ENCODE measurements at regions not wholly inside any gene's neighbourhood (a gene's known extent, or its start where the extent isn't known, plus 50 kb on each side); places are given as distances from the start of the nearest gene placed in this dataset.

DNA sequence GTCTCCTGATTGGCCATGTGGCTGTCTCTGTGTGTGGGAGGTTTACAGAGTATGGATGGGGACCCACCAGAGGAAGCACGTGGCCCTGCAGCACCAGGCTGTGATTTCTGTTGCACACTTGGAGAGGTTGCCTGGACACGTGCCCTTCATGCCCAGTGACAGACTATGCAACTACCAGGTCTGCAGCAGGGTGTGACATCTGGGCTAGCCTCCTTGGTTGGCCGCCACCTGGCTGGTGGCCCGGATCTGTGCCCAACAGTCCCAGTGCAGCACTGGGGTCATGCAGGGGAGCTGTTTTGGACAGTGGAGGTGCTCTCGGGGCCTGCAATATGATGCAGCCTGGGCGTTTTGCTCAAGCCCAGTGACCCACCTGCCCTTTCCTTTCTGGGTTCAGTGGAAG is 212.5 kb downstream of the UBE3A start:
- H3K9me3 ChIP-seq (ENCODE audit: insufficient read depth, low read depth, low read length), result peaks cover 38% of the 10 kb centered on the region; the same call in 1 of the 2 replicates
- TF ChIP-seq, protein P1, sequence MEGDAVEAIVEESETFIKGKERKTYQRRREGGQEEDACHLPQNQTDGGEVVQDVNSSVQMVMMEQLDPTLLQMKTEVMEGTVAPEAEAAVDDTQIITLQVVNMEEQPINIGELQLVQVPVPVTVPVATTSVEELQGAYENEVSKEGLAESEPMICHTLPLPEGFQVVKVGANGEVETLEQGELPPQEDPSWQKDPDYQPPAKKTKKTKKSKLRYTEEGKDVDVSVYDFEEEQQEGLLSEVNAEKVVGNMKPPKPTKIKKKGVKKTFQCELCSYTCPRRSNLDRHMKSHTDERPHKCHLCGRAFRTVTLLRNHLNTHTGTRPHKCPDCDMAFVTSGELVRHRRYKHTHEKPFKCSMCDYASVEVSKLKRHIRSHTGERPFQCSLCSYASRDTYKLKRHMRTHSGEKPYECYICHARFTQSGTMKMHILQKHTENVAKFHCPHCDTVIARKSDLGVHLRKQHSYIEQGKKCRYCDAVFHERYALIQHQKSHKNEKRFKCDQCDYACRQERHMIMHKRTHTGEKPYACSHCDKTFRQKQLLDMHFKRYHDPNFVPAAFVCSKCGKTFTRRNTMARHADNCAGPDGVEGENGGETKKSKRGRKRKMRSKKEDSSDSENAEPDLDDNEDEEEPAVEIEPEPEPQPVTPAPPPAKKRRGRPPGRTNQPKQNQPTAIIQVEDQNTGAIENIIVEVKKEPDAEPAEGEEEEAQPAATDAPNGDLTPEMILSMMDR (conservative IDR thresholded peaks at IDR 0.05; ENCODE audit: low read length), result no peak
- no peak for TF ChIP-seq EZH2phosphoT487 (IDR thresholded peaks at IDR 0.05; ENCODE audit: borderline replicate concordance)

DNA sequence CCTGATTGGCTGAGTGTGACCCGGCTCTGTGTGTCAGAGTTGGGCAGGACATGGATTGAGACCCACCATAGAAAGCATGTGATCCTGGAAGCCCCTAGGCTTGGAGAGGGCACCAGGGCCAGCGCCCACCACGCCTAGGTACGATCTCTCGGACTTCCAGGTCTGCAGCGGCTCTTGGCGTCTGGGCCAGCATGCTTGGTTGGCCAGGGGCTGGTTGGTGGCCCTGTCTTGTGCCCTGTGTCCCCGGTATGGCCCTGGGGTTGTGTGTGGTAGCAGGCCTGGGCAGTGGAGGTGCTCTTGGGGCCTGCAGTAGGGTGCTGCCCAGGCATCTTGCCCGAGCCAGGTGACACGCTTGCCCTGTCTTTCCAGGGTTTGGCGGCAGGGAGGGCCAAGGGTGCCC is 210.6 kb downstream of the UBE3A start:
- H3K36me3 ChIP-seq (ENCODE audit: insufficient read depth, low read length), result no peaks in the 10 kb centered on the region
- H3K79me2 ChIP-seq (ENCODE audit: insufficient read depth, low read length), result no peaks in the 10 kb centered on the region
- no peak overlapping the region for H3K4me2 ChIP-seq (ENCODE audit: low read depth, low read length, poor library complexity, severe bottlenecking)
- no peaks in the 10 kb centered on the region for H3K27me3 ChIP-seq (ENCODE audit: insufficient read depth, low read length, poor library complexity, severe bottlenecking)
- no peaks in the 10 kb centered on the region for H3F3A ChIP-seq (ENCODE audit: low read depth)
- H2AFZ ChIP-seq (ENCODE audit: low read length), result no peak overlapping the region
- TF ChIP-seq, protein P1 (conservative IDR thresholded peaks at IDR 0.05; ENCODE audit: low read length), result no peak
- TF ChIP-seq EZH2phosphoT487 (IDR thresholded peaks at IDR 0.05; ENCODE audit: borderline replicate concordance), result no peak
- H3K9ac ChIP-seq (ENCODE audit: low read depth, low read length, poor library complexity, severe bottlenecking), result no peak overlapping the region
- H3K9me3 ChIP-seq (ENCODE audit: insufficient read depth, low read depth, low read length), result peaks cover 36% of the 10 kb centered on the region; the same call in 1 of the 2 replicates
- H3K4me3 ChIP-seq (ENCODE audit: low read length, poor library complexity, severe bottlenecking), result no peak overlapping the region
- H4K20me1 ChIP-seq (ENCODE audit: insufficient read depth, low read length, poor library complexity, severe bottlenecking), result no peaks in the 10 kb centered on the region
- H3K9me2 ChIP-seq (replicated peaks; ENCODE audit: low read depth, low read length), result no peaks in the 10 kb centered on the region
- no peaks in the 10 kb centered on the region for H3K4me1 ChIP-seq (ENCODE audit: insufficient read depth, low read length, poor library complexity, severe bottlenecking)

More for the DNA sequence above, 212.5 kb downstream of the UBE3A start:
- H3K36me3 ChIP-seq (ENCODE audit: insufficient read depth, low read length), result no peaks in the 10 kb centered on the region
- no peaks in the 10 kb centered on the region for H3K79me2 ChIP-seq (ENCODE audit: insufficient read depth, low read length)
- H3K9ac ChIP-seq (ENCODE audit: low read depth, low read length, poor library complexity, severe bottlenecking), result no peak overlapping the region
- H3K27me3 ChIP-seq (ENCODE audit: insufficient read depth, low read length, poor library complexity, severe bottlenecking), result no peaks in the 10 kb centered on the region
- no peak overlapping the region for H3K4me2 ChIP-seq (ENCODE audit: low read depth, low read length, poor library complexity, severe bottlenecking)
- no peak overlapping the region for H2AFZ ChIP-seq (ENCODE audit: low read length)
- H3F3A ChIP-seq (ENCODE audit: low read depth), result no peaks in the 10 kb centered on the region
- H3K4me3 ChIP-seq (ENCODE audit: low read length, poor library complexity, severe bottlenecking), result no peak overlapping the region
- no peaks in the 10 kb centered on the region for H4K20me1 ChIP-seq (ENCODE audit: insufficient read depth, low read length, poor library complexity, severe bottlenecking)
- H3K9me2 ChIP-seq (replicated peaks; ENCODE audit: low read depth, low read length), result no peaks in the 10 kb centered on the region
- H3K4me1 ChIP-seq (ENCODE audit: insufficient read depth, low read length, poor library complexity, severe bottlenecking), result no peaks in the 10 kb centered on the region

DNA sequence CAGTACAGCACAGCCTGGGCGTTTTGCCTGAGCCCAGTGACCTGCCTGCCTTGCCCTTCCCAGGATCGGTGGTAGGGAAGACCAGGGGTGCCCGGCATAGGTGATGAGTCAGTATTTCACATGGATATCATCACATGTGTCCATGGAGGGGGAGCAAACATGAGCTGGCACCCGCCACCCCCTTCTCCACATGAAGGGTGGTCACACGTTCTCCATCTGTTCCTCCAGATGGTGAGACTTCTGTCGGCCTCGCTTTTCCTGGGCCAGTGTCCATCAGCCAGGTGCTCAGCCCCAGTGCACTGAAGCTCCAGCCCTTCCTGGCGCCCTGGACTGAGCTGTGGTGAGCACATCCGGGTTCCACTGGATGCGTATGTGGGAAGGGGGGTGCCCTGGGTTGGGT is 208.4 kb downstream of the UBE3A start:
- H3K36me3 ChIP-seq (ENCODE audit: insufficient read depth, low read length), result no peaks in the 10 kb centered on the region
- no peak overlapping the region for H2AFZ ChIP-seq (ENCODE audit: low read length)
- peaks cover 36% of the 10 kb centered on the region; the same call in 1 of the 2 replicates for H3K9me3 ChIP-seq (ENCODE audit: insufficient read depth, low read depth, low read length)
- TF ChIP-seq EZH2phosphoT487 (IDR thresholded peaks at IDR 0.05; ENCODE audit: borderline replicate concordance), result no peak
- TF ChIP-seq, protein P1 (conservative IDR thresholded peaks at IDR 0.05; ENCODE audit: low read length), result no peak
- no peak overlapping the region for H3K9ac ChIP-seq (ENCODE audit: low read depth, low read length, poor library complexity, severe bottlenecking)
- H3K79me2 ChIP-seq (ENCODE audit: insufficient read depth, low read length), result no peaks in the 10 kb centered on the region
- no peak overlapping the region for H3K4me2 ChIP-seq (ENCODE audit: low read depth, low read length, poor library complexity, severe bottlenecking)
- H3K9me2 ChIP-seq (replicated peaks; ENCODE audit: low read depth, low read length), result no peaks in the 10 kb centered on the region
- H3K4me1 ChIP-seq (ENCODE audit: insufficient read depth, low read length, poor library complexity, severe bottlenecking), result no peaks in the 10 kb centered on the region
- no peak overlapping the region for H3K4me3 ChIP-seq (ENCODE audit: low read length, poor library complexity, severe bottlenecking)
- no peaks in the 10 kb centered on the region for H4K20me1 ChIP-seq (ENCODE audit: insufficient read depth, low read length, poor library complexity, severe bottlenecking)
- no peaks in the 10 kb centered on the region for H3K27me3 ChIP-seq (ENCODE audit: insufficient read depth, low read length, poor library complexity, severe bottlenecking)
- H3F3A ChIP-seq (ENCODE audit: low read depth), result no peaks in the 10 kb centered on the region
